ENCODE measurements at regions not wholly inside any gene's neighbourhood (a gene's known extent, or its start where the extent isn't known, plus 50 kb on each side); places are given as distances from the start of the nearest gene placed in this dataset.

DNA sequence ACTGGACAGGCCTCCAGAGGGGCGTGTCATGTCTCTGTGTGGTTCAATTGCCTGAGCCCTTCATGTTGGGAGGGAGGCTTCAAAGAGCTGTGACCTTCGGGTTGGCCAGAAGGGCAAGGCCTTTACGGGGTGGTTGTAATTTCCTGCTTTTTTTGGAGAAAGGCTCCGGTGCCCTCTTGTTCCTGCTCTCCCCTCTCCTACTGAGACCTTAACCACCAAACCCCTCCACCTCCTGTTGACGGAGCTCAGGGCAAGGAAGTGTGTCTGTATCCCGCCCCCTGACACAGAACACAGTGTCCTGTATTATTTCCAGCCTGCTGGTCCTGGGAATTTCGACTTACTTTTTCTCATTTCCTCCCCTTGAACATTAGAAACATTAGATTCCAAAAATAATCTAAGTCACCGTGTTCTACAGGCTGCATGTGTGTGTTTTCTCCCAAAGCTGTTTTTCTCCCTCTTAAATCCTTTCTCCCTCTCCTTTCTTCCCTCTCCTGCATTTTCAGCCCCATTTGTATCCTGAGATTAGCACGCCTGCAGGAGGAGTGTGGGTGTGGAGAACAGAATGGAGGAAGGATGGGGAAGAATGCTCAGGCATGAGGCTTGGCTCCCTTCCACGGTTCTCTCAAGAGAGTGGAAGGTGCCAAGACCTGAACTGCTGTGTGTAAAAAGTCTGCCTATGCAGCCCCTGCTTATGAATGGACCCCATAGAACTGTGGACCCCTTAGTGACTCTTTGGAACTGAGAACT is 285.4 kb upstream of the ROPN1 start:
- WGBS, 2 donors = 55 to 63% methylated on average over 10 of the region's 10 CpGs
- intact Hi-C loops (cut with DNase I; ENCODE audit: low total_unique reads) = no loop called here
- H3K4me3 ChIP-seq (ENCODE audit: low read depth, poor library complexity, severe bottlenecking) = no peak overlapping the region
- DNase-seq (ENCODE audit: low spot score in 2 of 2) = no peak
- TF ChIP-seq CTCF (IDR thresholded peaks at IDR 0.05) = no peak
- TF ChIP-seq POLR2A (IDR thresholded peaks at IDR 0.05) = no peak

DNA sequence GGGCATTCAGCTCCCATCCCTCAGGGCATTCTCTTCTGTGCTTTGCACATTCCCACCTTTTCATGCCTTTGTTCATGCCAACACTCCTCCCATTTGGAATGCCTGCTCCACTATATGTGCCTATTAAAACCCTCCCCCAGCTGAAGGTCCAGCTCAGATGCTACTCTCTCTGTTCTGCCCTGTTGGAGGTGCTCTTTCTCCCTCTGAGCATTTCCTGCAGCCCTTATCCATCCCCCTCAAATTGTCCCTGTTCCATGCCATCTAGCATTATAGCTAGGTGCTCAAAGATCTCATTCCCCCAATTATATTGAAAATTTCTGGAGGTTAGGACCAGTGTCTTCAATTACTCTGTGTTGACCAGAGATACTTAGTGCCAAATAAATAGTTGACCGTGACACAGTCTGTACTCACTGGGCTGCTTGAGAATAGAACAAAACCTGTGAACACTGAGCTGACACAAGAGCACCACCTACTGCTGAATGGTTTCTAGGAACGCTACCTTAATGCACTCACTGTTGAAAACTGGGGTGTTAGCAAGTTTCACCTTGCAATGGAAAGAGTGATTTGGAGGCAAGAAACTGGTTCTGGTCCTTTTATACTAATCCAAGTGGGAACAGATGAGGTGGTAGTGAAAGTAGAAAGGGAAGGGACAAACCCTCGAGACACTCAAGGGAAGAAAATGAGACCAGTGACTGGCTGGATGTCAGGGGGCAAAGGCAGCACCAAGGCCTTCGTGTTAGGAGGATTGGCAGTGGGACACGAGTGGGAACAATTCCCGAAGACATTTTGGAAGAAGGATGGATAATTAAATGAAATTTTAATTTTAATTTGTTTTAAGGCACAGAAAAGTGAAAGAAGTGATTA is 289.8 kb upstream of the ROPN1 start:
- H3K4me3 ChIP-seq (ENCODE audit: low read depth, poor library complexity, severe bottlenecking) = no peak overlapping the region
- WGBS, 2 donors = 64 to 65% methylated on average over 6 of the region's 6 CpGs
- intact Hi-C loops (cut with DNase I; ENCODE audit: low total_unique reads) = loop anchor here (10.0 kb wide), 1 partner anchor 267 kb away; no protein-coding TSS in a partner anchor
- DNase-seq (ENCODE audit: low spot score in 2 of 2) = no peak
- TF ChIP-seq POLR2A (IDR thresholded peaks at IDR 0.05) = no peak
- no peak for TF ChIP-seq CTCF (IDR thresholded peaks at IDR 0.05)

DNA sequence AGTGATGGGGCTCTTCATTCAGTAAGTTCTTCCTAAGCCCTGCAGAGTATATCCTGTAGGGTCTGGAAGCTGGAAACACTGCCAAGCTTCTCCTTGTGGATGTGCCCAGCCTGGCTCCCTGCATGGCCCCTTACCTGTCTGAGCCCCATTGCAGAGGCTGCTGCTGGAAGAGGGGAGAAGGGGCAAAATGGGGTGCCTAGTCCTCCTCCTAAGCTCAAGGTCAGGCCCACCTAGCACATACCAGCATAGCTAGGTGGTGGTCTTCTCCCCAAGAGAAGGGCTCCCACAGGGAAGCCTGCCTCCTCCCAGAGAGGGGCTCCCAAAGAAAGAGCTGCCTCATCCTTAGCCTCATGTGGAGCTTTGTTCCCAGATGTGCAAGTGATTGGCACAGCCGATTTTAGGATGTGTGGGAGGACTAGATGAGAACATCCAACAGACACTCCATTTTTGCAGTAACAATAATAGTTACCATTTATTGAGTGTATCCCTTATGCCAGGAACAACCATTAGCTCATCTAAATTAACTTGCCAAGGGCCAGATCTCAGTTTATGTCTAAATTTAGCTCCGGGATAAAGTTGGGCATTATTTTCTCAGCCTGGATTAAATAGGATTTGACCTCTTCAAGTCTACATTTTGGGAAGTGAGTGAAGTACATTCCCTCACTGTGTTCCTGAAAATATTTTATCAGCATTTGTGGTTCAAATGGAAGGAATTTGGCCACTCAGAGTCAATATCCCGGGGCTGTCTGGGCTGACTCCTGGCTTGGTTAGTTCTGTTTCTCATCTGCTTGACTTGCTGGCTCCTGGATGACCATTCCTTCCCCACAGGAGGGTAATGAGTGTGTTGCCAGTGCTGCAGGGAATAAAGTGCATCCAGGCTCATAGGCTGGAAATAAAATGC is 291.1 kb upstream of the ROPN1 start:
- 45% methylated on average over 3 of the region's 3 CpGs for WGBS, 2 donors
- DNase-seq (ENCODE audit: low spot score in 2 of 2) = no peak
- TF ChIP-seq POLR2A (IDR thresholded peaks at IDR 0.05) (no peak), CTCF (IDR thresholded peaks at IDR 0.05) (no peak)
- intact Hi-C loops (cut with DNase I; ENCODE audit: low total_unique reads) = loop anchor here (10.0 kb wide), 1 partner anchor 268 kb away; no protein-coding TSS in a partner anchor
- H3K4me3 ChIP-seq (ENCODE audit: low read depth, poor library complexity, severe bottlenecking) = no peak overlapping the region

DNA sequence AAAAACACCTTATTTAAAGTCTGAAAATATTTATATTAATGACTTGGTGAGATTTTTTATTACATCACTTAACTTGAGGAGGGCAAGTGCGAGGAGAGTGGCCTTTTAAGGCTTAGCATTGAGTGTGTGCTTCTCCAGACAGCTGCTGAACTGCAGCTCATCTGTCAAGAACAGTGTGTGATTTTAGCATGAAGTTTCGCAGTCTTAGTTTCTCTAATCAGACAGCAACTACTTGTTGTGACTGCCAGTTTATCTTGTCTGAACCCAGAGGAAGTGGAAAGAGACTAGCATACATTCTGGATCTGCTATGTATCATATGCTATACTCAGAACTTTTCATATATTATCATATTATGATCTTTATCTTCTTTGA is 291.7 kb upstream of the ROPN1 start:
- TF ChIP-seq POLR2A (IDR thresholded peaks at IDR 0.05) = no peak
- TF ChIP-seq CTCF (IDR thresholded peaks at IDR 0.05) = no peak
- no peak for DNase-seq (ENCODE audit: low spot score in 2 of 2)
- H3K4me3 ChIP-seq (ENCODE audit: low read depth, poor library complexity, severe bottlenecking) = no peak overlapping the region
- intact Hi-C loops (cut with DNase I; ENCODE audit: low total_unique reads) = loop anchor here (10.0 kb wide), 1 partner anchor 269 kb away; no protein-coding TSS in a partner anchor
- WGBS, 2 donors = 81 to 82% methylated on average over 2 of the region's 2 CpGs

- no peak for TF ChIP-seq POLR2A (IDR thresholded peaks at IDR 0.05)
- TF ChIP-seq CTCF (IDR thresholded peaks at IDR 0.05) = no peak
- H3K4me3 ChIP-seq (ENCODE audit: low read depth, poor library complexity, severe bottlenecking) = no peak overlapping the region
- DNase-seq (ENCODE audit: low spot score in 2 of 2) = no peak
- intact Hi-C loops (cut with DNase I; ENCODE audit: low total_unique reads) = loop anchor here (10.0 kb wide), 1 partner anchor 274 kb away; no protein-coding TSS in a partner anchor
These were observed 297.1 kb upstream of the ROPN1 start for GRCh38 chr3:124288996-124289395.
